Fibroblast of mammary gland (primary cell): ENCODE measurements at regions not wholly inside any gene's neighbourhood (a gene's known extent, or its start where the extent isn't known, plus 50 kb on each side); places are given as distances from the start of the nearest gene placed in this dataset.

Experiments
- DNase-seq: peaks from one replicate; pipeline ENCODE4 v3.0.0-alpha.2; 2010; ENCODE audit warnings: low read depth
- H3K4me3 ChIP-seq: 2 replicates; pipeline ENCODE4 v1.5.1; 2011; ENCODE audit warnings: low read depth, mild to moderate bottlenecking, low read length, moderate library complexity; ENCODE audit not compliant: control insufficient read depth
- CTCF ChIP-seq: conservative IDR thresholded peaks from 2 replicates; pipeline ENCODE4 v1.5.1; 2011; ENCODE audit warnings: low read depth, low read length, inconsistent platforms; ENCODE audit not compliant: control insufficient read depth, insufficient read depth

GRCh38 chr3:84555629-84556028 lies 403.2 kb upstream of the CADM2 start:
- no peak for TF ChIP-seq CTCF
- DNase-seq = no peak
- no peak overlapping the region for H3K4me3 ChIP-seq

GRCh38 chr3:84566256-84566655 lies 392.5 kb upstream of the CADM2 start:
- TF ChIP-seq CTCF = no peak
- no peak for DNase-seq
- no peak overlapping the region for H3K4me3 ChIP-seq

- no peak overlapping the region for H3K4me3 ChIP-seq
- DNase-seq = no peak
- TF ChIP-seq CTCF = no peak
These were observed 391.0 kb upstream of the CADM2 start for GRCh38 chr3:84567796-84568195.

- TF ChIP-seq CTCF = no peak
- DNase-seq = no peak
These were observed 384.8 kb upstream of the CADM2 start for GRCh38 chr3:84573962-84574361.

GRCh38 chr3:84586427-84586826 lies 372.4 kb upstream of the CADM2 start:
- TF ChIP-seq CTCF = no peak
- no peak for DNase-seq
- H3K4me3 ChIP-seq = no peak overlapping the region

More at GRCh38 chr3:84573962-84574361, 384.8 kb upstream of the CADM2 start:
- H3K4me3 ChIP-seq = no peak overlapping the region

GRCh38 chr3:84600703-84601225 lies 358.0 kb upstream of the CADM2 start:
- no peak for TF ChIP-seq CTCF
- no peak for DNase-seq
- no peak overlapping the region for H3K4me3 ChIP-seq

- no peak for DNase-seq
- no peak overlapping the region for H3K4me3 ChIP-seq
These were observed 357.5 kb upstream of the CADM2 start for GRCh38 chr3:84601303-84601702.

More at GRCh38 chr3:84601303-84601702, 357.5 kb upstream of the CADM2 start:
- no peak for TF ChIP-seq CTCF
